ENCODE measurements at regions not wholly inside any gene's neighbourhood (a gene's known extent, or its start where the extent isn't known, plus 50 kb on each side); places are given as distances from the start of the nearest gene placed in this dataset.

DNA sequence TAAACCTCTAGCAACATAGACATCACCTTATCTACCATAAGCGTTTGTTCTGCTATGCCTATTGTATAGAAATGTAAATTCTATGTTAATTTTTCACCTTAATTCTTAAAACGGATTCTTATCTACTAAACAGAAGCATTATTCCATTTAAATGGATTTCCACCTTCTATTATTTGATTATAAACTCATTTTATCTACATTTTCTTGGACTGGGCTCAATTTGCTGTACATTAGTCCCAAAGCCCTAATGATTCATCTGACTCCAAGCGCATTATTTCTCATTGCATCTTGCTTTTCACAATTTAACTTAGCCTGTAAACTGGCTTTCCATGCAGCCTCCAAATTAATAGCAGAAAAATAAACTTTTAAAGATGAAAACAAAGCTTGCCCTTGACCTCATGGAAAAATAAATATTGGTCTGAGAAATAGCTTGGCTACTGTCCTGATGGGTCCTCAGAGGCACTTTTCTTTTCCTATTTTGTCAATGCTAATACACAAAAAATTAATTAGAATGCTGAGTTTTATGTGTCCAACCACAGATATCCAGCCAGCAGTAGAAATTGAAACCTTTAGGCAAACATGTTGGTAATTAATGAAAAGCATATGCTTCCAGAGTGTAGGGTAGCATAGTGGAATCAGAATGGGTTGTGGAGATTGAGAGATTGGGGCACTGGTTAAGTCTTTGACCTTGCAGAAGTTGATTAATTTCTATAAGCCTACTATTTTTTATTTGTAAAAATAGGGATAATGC is 81.4 kb upstream of the CFAP20DC start:
- no peak for FAIRE-seq

DNA sequence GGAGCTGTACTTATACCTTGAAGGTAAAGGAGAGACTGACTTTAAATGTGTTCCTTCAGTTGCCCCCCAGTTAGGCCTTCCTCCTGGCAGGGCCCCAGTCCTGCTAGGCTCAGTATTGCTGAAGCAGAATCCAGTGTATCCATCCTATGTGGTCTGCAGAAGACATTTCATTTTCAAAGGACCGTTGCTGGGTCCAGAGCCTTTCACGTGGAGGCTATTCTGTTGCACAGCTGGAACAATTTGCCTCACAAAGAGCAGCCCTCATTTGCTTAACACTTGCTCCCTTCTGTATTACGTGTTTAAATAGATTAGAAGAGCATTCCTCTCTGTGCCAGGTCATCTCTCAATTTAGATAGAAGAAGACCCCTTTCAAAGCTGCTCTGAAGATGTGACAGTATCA is 78.9 kb upstream of the CFAP20DC start:
- DNase-seq (ENCODE audit: insufficient read length) (no peak), FAIRE-seq (no peak)
- TF ChIP-seq POLR2AphosphoS5 (IDR thresholded peaks at IDR 0.05; ENCODE audit: low read depth, low read length) (no peak), POLR2A (IDR thresholded peaks at IDR 0.05; ENCODE audit: low read depth, low read length) (no peak), TAF1 (IDR thresholded peaks at IDR 0.05; ENCODE audit: borderline replicate concordance, low read depth, low read length) (no peak)

More for the DNA sequence above, 81.4 kb upstream of the CFAP20DC start:
- no peak for TF ChIP-seq POLR2AphosphoS5 (IDR thresholded peaks at IDR 0.05; ENCODE audit: low read depth, low read length)
- no peak for TF ChIP-seq TAF1 (IDR thresholded peaks at IDR 0.05; ENCODE audit: borderline replicate concordance, low read depth, low read length)
- TF ChIP-seq POLR2A (IDR thresholded peaks at IDR 0.05; ENCODE audit: low read depth, low read length): no peak
- DNase-seq (ENCODE audit: insufficient read length): no peak

DNA sequence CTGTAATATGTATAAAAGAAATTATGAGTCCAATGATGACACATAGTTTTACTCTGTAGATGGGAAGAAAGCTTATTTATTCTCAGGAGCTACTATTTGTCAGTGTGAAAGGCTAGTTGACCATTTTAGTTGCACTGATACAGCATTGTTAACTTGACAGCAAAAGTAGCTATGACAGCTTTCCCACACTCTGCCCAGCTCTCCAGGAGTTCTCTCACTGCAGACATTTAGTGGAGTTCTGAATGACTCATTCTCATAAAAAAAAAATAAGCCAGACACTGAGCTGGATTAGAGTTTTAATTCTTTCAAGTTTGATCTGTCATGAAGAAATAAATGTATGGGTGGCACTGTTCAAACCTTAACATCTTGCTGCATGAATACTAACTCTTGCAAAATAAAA is 77.2 kb upstream of the CFAP20DC start:
- TF ChIP-seq POLR2AphosphoS5 (IDR thresholded peaks at IDR 0.05; ENCODE audit: low read depth, low read length) (no peak), TAF1 (IDR thresholded peaks at IDR 0.05; ENCODE audit: borderline replicate concordance, low read depth, low read length) (no peak), POLR2A (IDR thresholded peaks at IDR 0.05; ENCODE audit: low read depth, low read length) (no peak)
- DNase-seq (ENCODE audit: insufficient read length) (no peak), FAIRE-seq (no peak)

DNA sequence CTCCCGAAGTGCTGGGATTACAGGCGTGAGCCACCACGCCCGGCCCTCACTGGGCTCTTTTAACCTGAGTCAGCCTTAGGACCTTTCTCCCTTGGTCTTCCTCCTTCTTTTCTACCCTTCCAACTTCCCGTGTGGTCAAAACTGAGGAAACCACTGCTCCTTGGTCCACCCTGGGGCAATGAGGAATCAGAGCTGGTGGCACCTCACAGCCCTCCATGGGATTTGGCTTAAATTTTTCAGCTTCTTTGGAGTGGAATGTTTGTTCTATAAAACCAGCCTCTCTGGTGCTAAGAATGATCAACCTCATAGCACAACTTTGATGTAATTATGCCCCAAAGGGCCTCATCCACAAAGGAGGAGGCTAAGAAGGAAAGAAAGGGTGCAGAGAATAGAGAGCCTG is 76.6 kb upstream of the CFAP20DC start:
- FAIRE-seq: no peak
- DNase-seq (ENCODE audit: insufficient read length): no peak
- TF ChIP-seq POLR2AphosphoS5 (IDR thresholded peaks at IDR 0.05; ENCODE audit: low read depth, low read length): no peak
- no peak for TF ChIP-seq TAF1 (IDR thresholded peaks at IDR 0.05; ENCODE audit: borderline replicate concordance, low read depth, low read length)
- TF ChIP-seq POLR2A (IDR thresholded peaks at IDR 0.05; ENCODE audit: low read depth, low read length): no peak

DNA sequence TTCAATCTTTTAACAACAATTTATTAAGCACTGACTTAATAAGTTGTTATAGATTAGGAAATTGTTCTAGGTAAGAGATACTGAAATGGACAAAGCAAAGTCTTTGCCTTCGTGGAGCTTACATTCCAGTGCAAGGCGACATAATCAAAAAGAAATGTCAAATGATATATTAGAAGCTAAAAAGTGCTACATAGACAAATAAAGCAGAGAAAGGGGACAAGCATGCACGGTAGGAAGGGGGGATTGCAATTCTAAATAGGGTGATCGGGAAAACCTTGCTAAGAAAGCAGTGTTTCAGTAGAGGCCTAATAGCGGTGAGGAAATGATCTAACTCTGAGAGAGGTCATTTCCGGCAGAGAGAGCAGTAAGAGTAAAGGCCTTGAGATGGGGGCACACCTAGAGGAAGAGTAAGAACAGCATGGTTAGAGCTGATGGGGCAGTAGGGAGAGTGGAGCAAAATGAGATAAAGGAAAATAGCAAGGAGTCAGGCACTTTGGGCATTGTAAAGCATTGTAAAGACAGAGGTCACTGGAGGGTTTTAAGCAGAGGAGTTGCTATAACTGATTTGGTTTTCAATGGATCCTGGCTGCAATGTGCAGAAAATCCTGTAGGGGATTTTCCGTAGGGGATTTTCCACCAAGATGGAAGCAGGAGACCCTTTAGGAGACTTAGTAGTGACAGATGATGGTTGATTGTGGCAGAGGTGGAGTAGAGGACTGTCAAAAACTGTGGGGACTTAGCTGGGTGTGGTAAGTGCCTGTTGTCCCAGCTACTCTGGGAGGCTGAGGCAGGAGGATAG is 71.7 kb upstream of the CFAP20DC start:
- DNase-seq (ENCODE audit: insufficient read length) (no peak), FAIRE-seq (no peak)
- no peak for TF ChIP-seq POLR2A (IDR thresholded peaks at IDR 0.05; ENCODE audit: low read depth, low read length)

DNA sequence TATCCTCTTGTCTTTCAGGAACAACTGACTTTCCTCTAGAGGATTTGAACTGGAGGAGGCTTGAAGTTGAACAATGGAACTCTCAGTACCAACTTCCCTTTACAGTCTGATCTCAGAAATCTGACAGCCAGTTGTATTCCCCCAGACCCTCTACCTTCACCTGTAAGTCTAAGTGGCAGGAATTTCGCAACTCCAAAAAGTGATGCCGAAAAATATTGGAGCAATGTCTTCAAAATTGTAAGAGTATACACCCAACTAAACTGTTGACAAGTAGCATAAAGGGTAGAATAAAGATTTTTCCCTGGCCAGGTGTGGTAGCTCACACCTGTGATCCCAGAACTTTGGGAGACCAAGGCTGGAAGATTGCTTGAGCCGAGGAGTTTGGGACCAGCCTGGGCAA is 69.1 kb upstream of the CFAP20DC start:
- FAIRE-seq (no peak), DNase-seq (ENCODE audit: insufficient read length) (no peak)

DNA sequence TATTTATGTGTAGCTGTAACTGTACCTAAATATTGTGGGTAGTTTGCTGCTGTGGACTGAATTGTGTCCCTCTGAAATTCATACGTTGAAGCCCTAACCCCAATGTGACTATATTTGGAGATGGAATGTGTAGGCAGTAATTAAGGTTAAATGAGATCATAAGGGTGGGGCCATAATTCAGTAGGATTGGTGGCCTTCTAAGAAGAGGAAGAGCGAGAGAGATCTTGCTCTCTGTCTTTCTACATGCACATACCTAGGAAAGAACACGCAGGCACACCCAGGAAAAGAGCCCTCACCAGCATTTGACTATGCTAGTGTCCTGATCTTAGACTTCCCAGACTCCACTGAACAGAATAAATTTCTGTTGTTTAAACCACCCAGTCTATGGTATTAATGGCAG is 67.6 kb upstream of the CFAP20DC start:
- DNase-seq (ENCODE audit: insufficient read length) (no peak), FAIRE-seq (no peak)
- TF ChIP-seq POLR2AphosphoS5 (IDR thresholded peaks at IDR 0.05; ENCODE audit: low read depth, low read length): no peak
- no peak for TF ChIP-seq POLR2A (IDR thresholded peaks at IDR 0.05; ENCODE audit: low read depth, low read length)
- TF ChIP-seq TAF1 (IDR thresholded peaks at IDR 0.05; ENCODE audit: borderline replicate concordance, low read depth, low read length): no peak

More for the DNA sequence above, 69.1 kb upstream of the CFAP20DC start:
- no peak for TF ChIP-seq POLR2A (IDR thresholded peaks at IDR 0.05; ENCODE audit: low read depth, low read length)
- no peak for TF ChIP-seq TAF1 (IDR thresholded peaks at IDR 0.05; ENCODE audit: borderline replicate concordance, low read depth, low read length)
- TF ChIP-seq POLR2AphosphoS5 (IDR thresholded peaks at IDR 0.05; ENCODE audit: low read depth, low read length): no peak

DNA sequence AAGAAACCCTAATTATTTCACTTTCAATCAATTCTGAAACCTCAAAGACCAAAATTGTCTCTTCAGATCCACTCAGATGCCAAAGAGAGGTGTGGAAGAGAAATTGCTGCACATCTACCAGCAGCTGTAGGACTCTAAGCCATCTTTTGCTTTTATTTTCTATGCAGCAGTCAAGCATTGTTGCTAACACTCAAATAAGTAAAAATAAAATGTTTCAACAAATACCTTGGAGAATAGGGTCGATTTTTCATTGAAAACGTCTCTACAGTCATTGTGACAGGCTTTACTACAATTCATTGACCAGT is 66.4 kb upstream of the CFAP20DC start:
- no peak for TF ChIP-seq TAF1 (IDR thresholded peaks at IDR 0.05; ENCODE audit: borderline replicate concordance, low read depth, low read length)
- FAIRE-seq (no peak), DNase-seq (ENCODE audit: insufficient read length) (no peak)

DNA sequence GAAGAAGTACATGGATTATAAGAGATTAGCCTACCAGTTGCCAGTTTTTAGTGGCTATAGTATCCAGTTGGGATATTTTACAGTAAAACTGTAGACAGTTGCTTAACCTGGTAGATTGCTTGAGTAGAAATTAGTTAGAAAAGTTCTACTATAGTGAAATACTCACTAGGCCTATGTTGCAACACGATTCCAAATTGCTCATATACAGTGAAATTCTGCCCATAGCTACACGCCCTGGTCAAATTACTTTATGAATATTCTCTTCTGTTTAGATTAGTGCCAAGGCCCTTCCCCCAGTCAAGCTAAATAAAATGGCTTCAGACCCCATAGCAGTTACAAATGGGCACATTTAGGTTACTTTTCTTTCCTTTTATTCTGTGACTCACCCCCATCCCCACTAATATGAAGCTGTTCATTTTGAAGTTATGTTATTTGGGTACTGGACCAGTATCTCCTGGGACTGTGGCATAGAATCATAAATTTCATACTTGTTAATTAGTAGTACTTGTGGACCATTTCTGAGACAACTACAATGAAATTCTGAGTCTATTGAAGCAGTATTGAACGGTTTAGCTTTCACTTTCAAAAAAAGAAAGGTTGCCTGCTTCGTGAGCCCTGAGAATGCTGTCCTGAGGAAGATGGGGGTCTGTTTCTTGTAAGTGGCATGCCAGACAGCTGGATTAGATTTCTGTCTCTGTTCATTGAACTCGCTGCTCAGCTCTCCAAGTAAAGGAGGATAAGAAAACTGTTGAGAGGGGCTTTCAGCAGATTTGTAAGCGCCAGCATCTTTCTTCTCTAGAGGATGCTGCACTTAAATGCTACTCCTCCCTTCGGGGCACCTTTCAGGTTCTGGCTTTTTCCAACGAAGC is 65.8 kb upstream of the CFAP20DC start:
- FAIRE-seq (no peak), DNase-seq (ENCODE audit: insufficient read length) (no peak)
- TF ChIP-seq POLR2AphosphoS5 (IDR thresholded peaks at IDR 0.05; ENCODE audit: low read depth, low read length) (no peak), TAF1 (IDR thresholded peaks at IDR 0.05; ENCODE audit: borderline replicate concordance, low read depth, low read length) (no peak), POLR2A (IDR thresholded peaks at IDR 0.05; ENCODE audit: low read depth, low read length) (no peak)

DNA sequence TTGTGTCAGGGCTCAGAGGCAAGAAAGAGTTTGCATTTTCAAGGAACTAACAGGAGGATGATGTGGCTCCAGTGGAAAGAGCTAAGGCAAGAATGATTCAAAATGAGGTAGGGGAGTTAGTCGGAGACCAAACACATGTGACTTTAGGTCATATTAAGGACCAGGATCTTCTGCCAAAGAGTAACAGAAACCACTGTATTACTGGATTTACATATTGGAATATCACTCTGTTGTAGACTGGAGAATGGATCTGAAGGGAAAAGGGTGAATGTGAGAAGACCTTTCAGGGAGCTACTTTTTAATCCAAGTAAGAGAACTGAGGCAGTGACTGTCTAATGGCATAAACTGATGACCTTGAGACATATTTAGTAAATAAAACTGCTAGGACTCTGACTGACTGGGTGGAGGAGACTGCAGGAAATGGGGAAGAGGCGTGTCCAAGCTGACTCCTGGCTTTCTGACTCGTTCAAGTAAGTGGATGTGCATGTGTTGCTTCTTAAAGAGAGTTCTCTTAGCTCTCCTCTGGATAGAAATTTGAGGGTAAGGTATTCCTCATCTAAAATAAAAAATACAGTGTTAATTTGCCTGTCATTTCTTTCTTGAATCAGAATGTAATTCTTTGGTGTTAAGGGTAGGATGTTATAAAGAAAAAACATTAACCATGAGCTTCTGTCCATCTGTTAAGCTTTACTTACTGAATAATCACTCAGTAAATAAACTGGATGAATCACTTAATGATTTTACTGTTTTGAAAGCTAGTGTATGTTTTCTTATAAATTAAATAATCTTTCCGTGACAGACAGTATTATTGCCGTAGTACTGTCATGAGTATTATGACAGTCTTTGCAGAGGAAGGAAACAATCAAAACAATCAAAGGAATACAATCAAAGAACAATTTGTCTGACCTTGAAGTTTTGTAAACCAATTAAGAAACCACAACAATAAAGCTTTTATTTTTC is 58.3 kb upstream of the CFAP20DC start:
- no peak for TF ChIP-seq POLR2AphosphoS5 (IDR thresholded peaks at IDR 0.05; ENCODE audit: low read depth, low read length)
- no peak for TF ChIP-seq POLR2A (IDR thresholded peaks at IDR 0.05; ENCODE audit: low read depth, low read length)
- TF ChIP-seq TAF1 (IDR thresholded peaks at IDR 0.05; ENCODE audit: borderline replicate concordance, low read depth, low read length): no peak
- DNase-seq (ENCODE audit: insufficient read length) (no peak), FAIRE-seq (no peak)

All from GM12892 (cell line).